Thoracic aorta (tissue), 2 donors: ENCODE measurements at regions not wholly inside any gene's neighbourhood (a gene's known extent, or its start where the extent isn't known, plus 50 kb on each side); places are given as distances from the start of the nearest gene placed in this dataset.
"Not testable (repeated sequence)": the region's sequence is repeated elsewhere in the genome, so short reads cannot be mapped to it uniquely, and the experiment has no call there.

Source experiments
- ATAC-seq: fragments of 150-250 bp; one replicate; pipeline ENCODE4 v1.8.0; 2017; ENCODE audit warnings: low read depth; ENCODE audit not compliant: insufficient number of reproducible peaks, low FRiP score
- DNase-seq: peaks from one replicate; pipeline ENCODE4 v3.0.0-alpha.2; 2020; ENCODE audit warnings: low spot score
- H3K27ac ChIP-seq, 2 donors: fragments of 200-600 bp; sonication (generic); 1 replicate in 1 of 2; 2 replicates in 1 of 2; pipeline ENCODE4 v1.5.1; 2016; ENCODE audit warnings: mild to moderate bottlenecking in 2 of 2, moderate library complexity in 2 of 2
- H3K27me3 ChIP-seq: fragments of 200-600 bp; sonication (generic); replicated peaks from 2 replicates; pipeline ENCODE4 v1.6.0; 2016; ENCODE audit warnings: mild to moderate bottlenecking; ENCODE audit not compliant: insufficient read depth
- H3K36me3 ChIP-seq: fragments of 200-600 bp; sonication (generic); one replicate; pipeline ENCODE4 v1.5.1; 2016
- H3K4me1 ChIP-seq, 2 donors: fragments of 200-600 bp; sonication (generic); 1 replicate in 1 of 2; 2 replicates in 1 of 2; pipeline versions ENCODE4 v1.5.1 to v1.6.0; 2016; ENCODE audit warnings: low read depth in 2 of 2, mild to moderate bottlenecking in 1 of 2; ENCODE audit not compliant: control insufficient read depth in 1 of 2
- H3K4me3 ChIP-seq: fragments of 200-600 bp; sonication (generic); 2 replicates; pipeline ENCODE4 v1.5.1; 2016; ENCODE audit warnings: mild to moderate bottlenecking
- H3K9me3 ChIP-seq: fragments of 200-600 bp; sonication (generic); 2 replicates; pipeline ENCODE4 v1.5.1; 2016
- CTCF ChIP-seq: fragments of 200-600 bp; sonication (generic); IDR thresholded peaks from one replicate; pipeline ENCODE4 v1.5.1; 2019; ENCODE audit warnings: antibody characterized with exemption

GRCh38 chr17:21843318-21843865 is 151.1 kb downstream of the KCNJ18 start:
- ATAC-seq (no peak), DNase-seq (no peak)
- no peak for TF ChIP-seq CTCF
- H3K27ac ChIP-seq: no peak overlapping the region
- no peak overlapping the region for H3K4me3 ChIP-seq
- H3K9me3 ChIP-seq: no peaks in the 10 kb centered on the region
- no peaks in the 10 kb centered on the region for H3K36me3 ChIP-seq
- no peaks in the 10 kb centered on the region for H3K4me1 ChIP-seq
- H3K27me3 ChIP-seq: no peaks in the 10 kb centered on the region

GRCh38 chr17:21843951-21844590 is 151.7 kb downstream of the KCNJ18 start:
- Histone ChIP-seq H3K4me1 (no peaks in the 10 kb centered on the region), H3K27me3 (no peaks in the 10 kb centered on the region), H3K9me3 (no peaks in the 10 kb centered on the region), H3K4me3 (no peak overlapping the region), H3K27ac (no peak overlapping the region), H3K36me3 (no peaks in the 10 kb centered on the region)
- no peak for DNase-seq
- ATAC-seq: no peak
- no peak for TF ChIP-seq CTCF

- not testable (repeated sequence) for DNase-seq, H3K27ac ChIP-seq, ATAC-seq, H3K9me3 ChIP-seq, H3K4me1 ChIP-seq, H3K27me3 ChIP-seq, H3K4me3 ChIP-seq, H3K36me3 ChIP-seq
Measured at GRCh38 chr17:21848510-21848909, 156.2 kb downstream of the KCNJ18 start.

GRCh38 chr17:21849030-21849429 is 156.7 kb downstream of the KCNJ18 start:
- H3K27ac ChIP-seq, H3K27me3 ChIP-seq, H3K4me3 ChIP-seq, H3K36me3 ChIP-seq, ATAC-seq, H3K9me3 ChIP-seq, H3K4me1 ChIP-seq, DNase-seq: not testable (repeated sequence)

GRCh38 chr17:21850614-21851013 is 158.3 kb downstream of the KCNJ18 start:
- H3K4me3 ChIP-seq, H3K9me3 ChIP-seq, H3K4me1 ChIP-seq, DNase-seq, ATAC-seq, H3K27me3 ChIP-seq, H3K27ac ChIP-seq, H3K36me3 ChIP-seq: not testable (repeated sequence)
